ENCODE measurements at regions not wholly inside any gene's neighbourhood (a gene's known extent, or its start where the extent isn't known, plus 50 kb on each side); places are given as distances from the start of the nearest gene placed in this dataset.

DNA sequence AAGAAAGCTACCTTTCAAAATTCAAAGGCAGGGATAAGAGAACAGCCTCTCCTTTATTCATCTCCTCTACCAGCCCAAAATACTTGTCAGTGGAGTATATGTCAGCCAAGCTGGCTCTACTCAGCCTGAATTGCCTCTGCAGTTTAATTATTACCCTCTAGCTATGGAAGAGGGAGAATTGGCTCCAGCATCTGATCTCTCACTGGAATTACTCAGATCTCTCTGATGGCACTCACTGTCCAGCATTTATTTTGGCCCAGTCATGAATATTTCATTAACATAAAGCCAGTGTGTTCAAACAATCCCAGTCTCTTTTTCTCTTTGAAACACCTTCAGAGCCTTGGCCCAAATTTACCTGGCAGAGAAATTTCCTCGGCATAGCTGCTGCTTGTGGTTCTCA is 58.6 kb upstream of the TMEM108 start:
- no peak for TF ChIP-seq CTCF (IDR thresholded peaks at IDR 0.05)
- TF ChIP-seq POLR2A (IDR thresholded peaks at IDR 0.05): no peak

All from lower leg skin (tissue), 3 donors.